ENCODE measurements at regions not wholly inside any gene's neighbourhood (a gene's known extent, or its start where the extent isn't known, plus 50 kb on each side); places are given as distances from the start of the nearest gene placed in this dataset.
A peak's percentile ranks its signal among the peaks of the same experiment; 100 is the strongest.
"Not testable (repeated sequence)": the region's sequence is repeated elsewhere in the genome, so short reads cannot be mapped to it uniquely, and the experiment has no call there.

GRCh38 chr1:96416701-96417444 is 304.7 kb upstream of the PTBP2 start:
- no peak for DNase-seq (ENCODE audit: low read depth)

GRCh38 chr1:96418969-96419368 is 302.6 kb upstream of the PTBP2 start:
- DNase-seq (ENCODE audit: low read depth) = no peak

GRCh38 chr1:96424877-96425276 is 296.7 kb upstream of the PTBP2 start:
- no peak for DNase-seq (ENCODE audit: low read depth)

DNA sequence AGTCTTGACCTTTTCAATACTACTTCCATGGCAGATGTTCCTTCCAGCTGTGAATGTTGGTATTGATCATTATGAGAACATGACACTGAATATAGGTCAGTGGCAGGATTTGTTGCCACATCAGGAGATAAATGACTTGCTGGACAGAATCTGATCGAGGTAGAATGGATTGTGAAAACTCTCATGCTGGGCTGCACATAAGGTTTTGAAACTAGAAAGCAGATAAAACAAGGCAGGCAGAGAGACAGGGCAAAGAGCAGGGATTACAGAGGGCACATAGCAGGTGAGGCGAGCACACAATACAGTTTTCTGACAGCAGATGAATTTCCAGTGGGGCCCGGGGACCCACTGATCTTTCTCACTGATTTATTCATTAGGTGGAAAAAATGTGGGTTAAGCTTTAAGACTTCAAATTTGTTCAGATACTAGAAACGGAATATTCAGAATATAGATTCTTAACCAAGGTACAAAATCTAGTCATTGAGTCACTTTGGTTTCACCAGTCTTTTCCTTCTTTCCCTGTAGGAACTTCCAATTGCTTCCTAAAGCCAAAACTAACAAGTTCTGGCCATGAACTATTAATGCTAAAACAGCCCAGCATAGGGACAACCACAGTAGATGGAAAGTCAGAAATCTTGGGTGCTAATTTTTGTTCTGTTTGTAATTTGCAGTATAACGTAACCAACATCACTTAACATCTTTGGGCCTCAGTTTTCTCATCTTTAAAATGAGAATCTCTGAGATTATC is 296.0 kb upstream of the PTBP2 start:
- DNase-seq (ENCODE audit: low read depth) = no peak

- DNase-seq (ENCODE audit: low read depth) = no peak
These were observed 294.0 kb upstream of the PTBP2 start for GRCh38 chr1:96427616-96428015.

DNA sequence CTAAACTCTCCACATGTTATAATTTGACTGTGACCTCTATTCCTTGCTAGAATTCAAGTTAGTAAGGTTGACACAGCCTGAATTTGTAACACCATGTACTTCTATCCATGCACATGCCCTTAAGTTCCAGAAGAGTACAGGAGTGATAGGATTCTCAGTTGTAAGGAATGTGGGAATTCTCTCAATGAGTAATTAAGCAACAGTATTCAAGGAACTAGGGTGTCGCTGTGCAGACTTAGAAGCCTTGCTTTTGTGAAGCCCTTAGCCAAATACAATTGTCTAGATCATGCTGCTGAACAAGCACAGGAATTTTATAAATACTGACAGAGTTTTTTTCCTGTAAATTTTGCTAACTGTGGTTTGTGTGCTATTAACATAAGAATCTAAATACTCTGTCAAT is 276.3 kb upstream of the PTBP2 start:
- no peak for DNase-seq (ENCODE audit: low read depth)

DNA sequence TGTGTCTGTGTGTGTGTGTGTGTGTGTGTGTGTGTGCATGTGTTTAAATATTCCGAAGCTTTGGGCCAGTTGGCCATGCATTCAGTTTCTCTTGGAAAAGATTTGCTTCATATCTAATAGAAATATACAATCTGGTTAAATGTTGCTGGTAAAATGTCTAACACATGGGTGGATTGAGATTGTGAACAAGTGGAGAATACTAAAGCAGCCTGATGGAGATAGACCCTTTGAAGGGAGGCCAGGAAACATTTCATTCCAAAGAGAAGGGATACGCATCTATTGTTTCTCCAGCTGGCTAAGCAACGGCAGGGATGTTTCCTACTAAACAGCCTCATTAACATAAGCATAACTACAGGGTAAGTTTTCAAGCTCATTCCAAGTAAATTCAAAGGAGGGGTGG is 257.5 kb upstream of the PTBP2 start:
- no peak for DNase-seq (ENCODE audit: low read depth)

GRCh38 chr1:96464522-96464921 is 257.1 kb upstream of the PTBP2 start:
- no peak for DNase-seq (ENCODE audit: low read depth)

DNA sequence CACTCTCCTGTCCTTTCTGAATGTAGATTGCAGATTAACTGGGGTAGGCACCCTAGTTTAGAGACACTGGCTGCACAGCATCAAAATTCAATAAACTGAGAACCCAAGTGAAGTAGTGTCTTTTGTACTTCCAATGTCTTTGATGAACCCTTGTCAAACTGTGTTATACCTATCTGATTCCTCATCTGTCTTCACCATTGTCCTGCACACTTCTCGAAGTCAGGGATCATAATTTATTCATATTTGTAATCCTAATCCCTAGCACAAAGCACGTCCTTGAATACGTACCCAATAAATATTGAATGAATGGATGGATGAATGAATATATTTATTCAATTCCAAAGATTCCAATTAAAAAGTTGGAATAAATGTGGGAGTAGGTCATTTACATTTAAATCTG is 256.6 kb upstream of the PTBP2 start:
- no peak for DNase-seq (ENCODE audit: low read depth)

- DNase-seq (ENCODE audit: low read depth) = no peak
These were observed 256.1 kb upstream of the PTBP2 start for GRCh38 chr1:96465441-96465840.

- DNase-seq (ENCODE audit: low read depth) = no peak
These were observed 254.7 kb upstream of the PTBP2 start for GRCh38 chr1:96466842-96467241.

DNA sequence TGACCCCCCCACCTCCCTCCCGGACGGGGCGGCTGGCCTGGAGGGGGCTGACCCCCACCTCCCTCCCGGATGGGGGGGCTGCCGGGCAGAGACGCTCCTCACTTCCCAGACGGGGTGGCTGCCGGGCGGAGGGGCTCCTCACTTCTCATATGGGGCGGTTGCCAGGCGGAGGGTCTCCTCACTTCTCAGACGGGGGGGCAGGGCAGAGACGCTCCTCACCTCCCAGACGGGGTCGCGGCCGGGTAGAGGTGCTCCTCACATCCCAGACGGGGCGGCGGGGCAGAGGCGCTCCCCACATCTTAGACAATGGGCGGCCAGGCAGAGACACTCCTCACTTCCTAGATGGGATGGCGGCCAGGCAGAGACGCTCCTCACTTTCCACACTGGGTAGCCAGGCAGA is 251.9 kb upstream of the PTBP2 start:
- not testable (repeated sequence) for DNase-seq (ENCODE audit: low read depth)

DNA sequence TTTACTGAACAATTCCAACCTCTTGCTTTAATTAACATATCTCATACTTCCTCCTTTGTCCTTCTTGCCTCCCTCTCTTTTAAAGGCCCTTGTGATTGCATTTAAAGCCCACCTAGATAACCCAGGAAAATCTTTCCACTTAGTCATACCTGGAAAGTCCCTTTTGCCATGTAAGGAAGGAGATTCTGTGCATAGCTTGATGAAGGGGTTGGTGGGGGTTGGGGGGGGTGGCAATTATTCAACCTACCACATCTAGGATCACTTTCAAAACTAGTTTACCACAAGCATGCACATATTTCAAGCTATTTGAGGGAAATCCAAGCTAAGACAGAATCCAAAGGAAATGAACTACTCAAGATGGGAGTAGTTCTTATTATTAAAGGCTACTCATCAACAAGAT is 249.1 kb upstream of the PTBP2 start:
- DNase-seq (ENCODE audit: low read depth) = peak; percentile 87

GRCh38 chr1:96473791-96474434 is 247.7 kb upstream of the PTBP2 start:
- DNase-seq (ENCODE audit: low read depth) = peak; percentile 94

GRCh38 chr1:96474985-96475743 is 246.4 kb upstream of the PTBP2 start:
- no peak for DNase-seq (ENCODE audit: low read depth)

GRCh38 chr1:96475903-96476302 is 245.7 kb upstream of the PTBP2 start:
- no peak for DNase-seq (ENCODE audit: low read depth)

- DNase-seq (ENCODE audit: low read depth) = no peak
These were observed 243.4 kb upstream of the PTBP2 start for GRCh38 chr1:96478228-96478627.

- no peak for DNase-seq (ENCODE audit: low read depth)
These were observed 240.2 kb upstream of the PTBP2 start for GRCh38 chr1:96481409-96481808.

DNA sequence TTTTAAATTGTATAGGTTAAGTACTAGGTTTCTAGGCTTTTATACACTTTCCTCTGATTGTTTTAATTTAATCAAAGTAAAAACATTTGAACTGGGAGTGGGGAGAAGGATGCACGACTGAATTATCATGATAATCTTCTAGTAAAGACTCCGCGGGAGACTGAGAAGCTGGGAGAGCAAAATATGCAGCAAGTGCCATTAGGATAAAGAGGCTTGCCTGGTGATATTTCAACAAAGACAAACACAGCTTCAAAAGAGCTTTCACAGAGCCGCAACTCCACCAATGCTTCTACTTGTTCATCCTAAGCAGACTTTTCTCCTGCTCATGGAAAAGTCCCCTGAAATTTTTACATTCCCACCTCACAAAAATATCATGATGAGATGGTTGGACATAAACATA is 239.0 kb upstream of the PTBP2 start:
- DNase-seq (ENCODE audit: low read depth) = no peak

- DNase-seq (ENCODE audit: low read depth) = no peak
These were observed 234.2 kb upstream of the PTBP2 start for GRCh38 chr1:96487394-96487793.

- DNase-seq (ENCODE audit: low read depth) = no peak
These were observed 233.6 kb upstream of the PTBP2 start for GRCh38 chr1:96487971-96488370.

GRCh38 chr1:96488777-96489176 is 232.8 kb upstream of the PTBP2 start:
- DNase-seq (ENCODE audit: low read depth) = no peak
